HepG2 (cell line): ENCODE measurements at regions not wholly inside any gene's neighbourhood (a gene's known extent, or its start where the extent isn't known, plus 50 kb on each side); places are given as distances from the start of the nearest gene placed in this dataset.

ENCODE experiments used
- ATAC-seq: fragments of 200-7000 bp; cut with Tn5 transposase; 3 replicates; pipeline ENCODE4 v1.9.1; 2020; ENCODE audit warnings: mild to moderate bottlenecking, moderate library complexity
- BruUV-seq: library from RNA; stranded (reverse); fragments of 400-500 nt; replicated peaks from 2 replicates; lab custom pipeline; 2021; lab: Mats Ljungman, UMichigan
- CTCF ChIA-PET: fragments of 300-600 bp; formaldehyde crosslinking; extraction: SDS; loops from one replicate; lab custom pipeline; 2021; ENCODE audit warnings: low total read pairs, inconsistent platforms, low intra/inter-chr PET ratio; lab: Yijun Ruan, JAX
- POLR2A ChIA-PET: fragments of 350-600 bp; sonication (Branson Sonifier 250); formaldehyde crosslinking; loops from one replicate; lab custom pipeline; 2020; ENCODE audit warnings: antibody characterized with exemption, inconsistent platforms; lab: Yijun Ruan, JAX
- DNase-seq: peaks from one replicate; pipeline ENCODE4 v3.0.0-alpha.2; 2015; ENCODE audit warnings: low spot score
- FAIRE-seq: peaks from 3 replicates; lab custom pipeline; 2011; peaks lifted over from hg19 to GRCh38; lab: Jason Lieb, UNC
- H2AFZ ChIP-seq: one replicate; pipeline ENCODE4 v1.6.1; 2011; ENCODE audit warnings: low read length, inconsistent platforms
- H3K27ac ChIP-seq: fragments of 300-600 bp; 3 replicates; pipeline ENCODE4 v1.8.0; 2011; ENCODE audit warnings: mixed run types, mild to moderate bottlenecking, mixed read lengths, low read length, inconsistent platforms; ENCODE audit not compliant: insufficient read depth; ENCODE audit errors: extremely low read length
- H3K27me3 ChIP-seq, 2 experiments: fragments of 200-600 bp in 1 of 2; 2 replicates in 1 of 2; 3 replicates in 1 of 2; pipeline versions ENCODE4 v1.6.0 to v1.8.0; 2011; ENCODE audit warnings: low read length in 2 of 2, mild to moderate bottlenecking in 2 of 2, moderate library complexity in 2 of 2, inconsistent platforms in 1 of 2; ENCODE audit not compliant: insufficient read depth in 2 of 2, control insufficient read depth in 1 of 2
- H3K36me3 ChIP-seq, 2 experiments: fragments of 200-600 bp in 1 of 2; replicated peaks in 1 of 2; 2 replicates in 1 of 2; 3 replicates in 1 of 2; pipeline versions ENCODE4 v1.5.1 to v1.8.0; 2011; ENCODE audit warnings: low read length in 2 of 2, inconsistent platforms in 1 of 2; ENCODE audit not compliant: insufficient read depth in 2 of 2, control insufficient read depth in 1 of 2
- H3K4me1 ChIP-seq: 2 replicates; pipeline ENCODE4 v1.5.1; 2012; ENCODE audit warnings: low read length, inconsistent platforms; ENCODE audit not compliant: insufficient read depth
- H3K4me2 ChIP-seq: 2 replicates; pipeline ENCODE4 v1.6.0; 2011; ENCODE audit warnings: low read depth, low read length, inconsistent platforms
- H3K4me3 ChIP-seq, 3 experiments: fragments of 200-600 bp in 1 of 3; sonication (generic), shearing (Covaris generic) in 1 of 3; replicated peaks in 1 of 3; 2 replicates each; pipeline ENCODE4 v1.5.1; 2011 to 2016; ENCODE audit warnings: low read length in 3 of 3, inconsistent platforms in 2 of 3, low read depth in 2 of 3, mild to moderate bottlenecking in 2 of 3, control low read depth in 1 of 3, mixed read lengths in 1 of 3; ENCODE audit not compliant: insufficient read depth in 1 of 3
- H3K79me2 ChIP-seq: one replicate; pipeline ENCODE4 v1.6.1; 2011; ENCODE audit warnings: low read length, inconsistent platforms; ENCODE audit not compliant: insufficient read depth
- H3K9ac ChIP-seq: 2 replicates; pipeline ENCODE4 v1.6.0; 2011; ENCODE audit warnings: mild to moderate bottlenecking, low read depth, low read length, inconsistent platforms; ENCODE audit not compliant: insufficient read depth
- H3K9me3 ChIP-seq: 2 replicates; pipeline ENCODE4 v1.5.1; 2012; ENCODE audit warnings: mild to moderate bottlenecking, low read length
- H4K20me1 ChIP-seq: 2 replicates; pipeline ENCODE4 v1.6.0; 2011; ENCODE audit warnings: inconsistent platforms, mild to moderate bottlenecking, low read length, moderate library complexity; ENCODE audit not compliant: insufficient read depth
- ARNT ChIP-seq: fragments of 450-650 bp; IDR thresholded peaks from 2 replicates; pipeline ENCODE4 v1.6.1; 2017
- FUBP1 ChIP-seq: sonication (generic); formaldehyde crosslinking; IDR thresholded peaks from 2 replicates; pipeline ENCODE4 v1.5.1; 2020; ENCODE audit warnings: missing genetic modification reagents, mild to moderate bottlenecking, borderline replicate concordance
- KDM6A ChIP-seq: IDR thresholded peaks from 2 replicates; pipeline ENCODE4 v1.6.1; 2016; ENCODE audit warnings: low read depth
- MEF2D ChIP-seq: sonication (generic); formaldehyde crosslinking; IDR thresholded peaks from 2 replicates; pipeline ENCODE4 v1.5.1; 2020; ENCODE audit warnings: mild to moderate bottlenecking, missing genetic modification reagents
- MEIS2 ChIP-seq: sonication (generic); formaldehyde crosslinking; IDR thresholded peaks from 2 replicates; pipeline ENCODE4 v1.9.0; 2021; ENCODE audit warnings: mild to moderate bottlenecking, missing genetic modification reagents
- NKX3-1 ChIP-seq: sonication (generic); formaldehyde crosslinking; IDR thresholded peaks from 2 replicates; pipeline ENCODE4 v1.5.0; 2020; ENCODE audit warnings: missing genetic modification reagents
- PAF1 ChIP-seq: IDR thresholded peaks from 2 replicates; pipeline ENCODE4 v1.6.1; 2016; ENCODE audit warnings: missing genetic modification reagents, missing compliant biosample characterization
- PHF20 ChIP-seq: sonication (generic); formaldehyde crosslinking; IDR thresholded peaks from 2 replicates; pipeline ENCODE4 v1.5.0; 2020; ENCODE audit warnings: mild to moderate bottlenecking, missing genetic modification reagents
- RARG ChIP-seq: sonication (generic); formaldehyde crosslinking; IDR thresholded peaks from 2 replicates; pipeline ENCODE4 v1.4.0; 2020; ENCODE audit warnings: low read depth, mild to moderate bottlenecking, missing genetic modification reagents
- RELA ChIP-seq: sonication (generic); formaldehyde crosslinking; IDR thresholded peaks from 2 replicates; pipeline ENCODE4 v1.4.0; 2020; ENCODE audit warnings: missing genetic modification reagents
- SMAD1 ChIP-seq: sonication (generic); formaldehyde crosslinking; IDR thresholded peaks from 2 replicates; pipeline ENCODE4 v1.4.0; 2020; ENCODE audit warnings: missing genetic modification reagents, low read depth, mild to moderate bottlenecking, borderline replicate concordance
- SP4 ChIP-seq: sonication (generic); formaldehyde crosslinking; IDR thresholded peaks from 2 replicates; pipeline ENCODE4 v1.8.1; 2023; ENCODE audit warnings: mild to moderate bottlenecking, missing genetic modification reagents
- ZNF510 ChIP-seq: sonication (generic); formaldehyde crosslinking; IDR thresholded peaks from 2 replicates; pipeline ENCODE4 v1.4.0; 2020; ENCODE audit warnings: low read depth, mild to moderate bottlenecking, missing genetic modification reagents
- ZNF619 ChIP-seq: sonication (generic); formaldehyde crosslinking; IDR thresholded peaks from 2 replicates; pipeline ENCODE4 v1.4.0; 2020; ENCODE audit warnings: mild to moderate bottlenecking, missing genetic modification reagents
- ZNF710 ChIP-seq: sonication (generic); formaldehyde crosslinking; IDR thresholded peaks from 2 replicates; pipeline ENCODE4 v1.5.0; 2020; ENCODE audit warnings: mild to moderate bottlenecking, missing genetic modification reagents, borderline replicate concordance
- ZXDC ChIP-seq: sonication (generic); formaldehyde crosslinking; IDR thresholded peaks from 2 replicates; pipeline ENCODE4 v1.5.0; 2020; ENCODE audit warnings: mild to moderate bottlenecking, missing genetic modification reagents
- whole genome bisulfite sequencing: methylation state at CpG from one replicate; pipeline ENCODE4 v1.1.6; 2017; ENCODE audit warnings: low lambda C conversion rate; 5-methylcytosine and 5-hydroxymethylcytosine counted together
- in situ Hi-C: cut with HindIII; loops from 2 replicates; pipeline ENCODE4 v1.10.0; 2017; ENCODE audit warnings: low pct_unique_long_range_greater_than_20kb; ENCODE audit not compliant: extremely low pct_ligation_motif_present
- intact Hi-C: fragments of 100-400 bp; cut with micrococcal nuclease; formaldehyde crosslinking; loops from one replicate; pipeline ENCODE4 v1.10.0; 2022; ENCODE audit not compliant: unreplicated experiment

- 3% methylated on average over 2 of the region's 2 CpGs for WGBS
- no peaks in the 10 kb centered on the region for H3K36me3 ChIP-seq
- H3K4me2 ChIP-seq: no peak overlapping the region
- no peak overlapping the region for H3K4me3 ChIP-seq
- no peaks in the 10 kb centered on the region for H3K79me2 ChIP-seq
- in situ Hi-C loops (no loop called here), intact Hi-C loops (no loop called here)
- H3K27ac ChIP-seq: no peak overlapping the region
- ATAC-seq: no peak
- H3K27me3 ChIP-seq: peaks cover 2 to 7% of the 10 kb centered on the region in 2 experiments; a peak in 1 of 5 replicates
- no peak for DNase-seq
- no peak overlapping the region for H2AFZ ChIP-seq
- BruUV-seq: no TSS peak
- CTCF ChIA-PET: interaction anchor here (1.1 kb wide), 1 partner anchor 10 kb away, joined by 3 read pairs; no protein-coding TSS in a partner anchor
- no peaks in the 10 kb centered on the region for H3K4me1 ChIP-seq
- H4K20me1 ChIP-seq: no peaks in the 10 kb centered on the region
- peaks cover 19% of the 10 kb centered on the region for H3K9me3 ChIP-seq
- no peak for FAIRE-seq
- POLR2A ChIA-PET: no interaction called here
- TF ChIP-seq RARG (CRISPR knock-in tag) (no peak), FUBP1 (CRISPR knock-in tag) (no peak), MEF2D (CRISPR knock-in tag) (no peak), NKX3-1 (CRISPR knock-in tag) (no peak), PHF20 (no peak), SMAD1 (CRISPR knock-in tag) (no peak), MEIS2 (no peak), ZNF710 (CRISPR knock-in tag) (no peak), ARNT (no peak), SP4 (CRISPR knock-in tag) (no peak), PAF1 (CRISPR knock-in tag) (no peak), RELA (CRISPR knock-in tag) (no peak), ZXDC (CRISPR knock-in tag) (no peak), KDM6A (no peak), ZNF510 (CRISPR knock-in tag) (no peak), ZNF619 (CRISPR knock-in tag) (no peak)
- H3K9ac ChIP-seq: no peak overlapping the region
These were observed 187.1 kb downstream of the BMP7 start for GRCh38 chr20:57079031-57080005.
